Neural progenitor cell (in vitro differentiated cells): ENCODE measurements at regions not wholly inside any gene's neighbourhood (a gene's known extent, or its start where the extent isn't known, plus 50 kb on each side); places are given as distances from the start of the nearest gene placed in this dataset.

Experiments used
- DNase-seq: peaks from one replicate; pipeline ENCODE4 v3.0.0-alpha.2; 2016; ENCODE audit warnings: low spot score
- H2AFZ ChIP-seq: fragments of 200-600 bp; sonication (generic); replicated peaks from 2 replicates; pipeline ENCODE4 v1.6.1; 2016; ENCODE audit warnings: antibody characterized with exemption
- H3F3A ChIP-seq: fragments of 200-600 bp; sonication (generic); 2 replicates; pipeline ENCODE4 v1.6.1; 2016; ENCODE audit warnings: antibody characterized with exemption, low read depth
- H3K27ac ChIP-seq: fragments of 200-600 bp; sonication (generic); 2 replicates; pipeline ENCODE4 v1.5.1; 2016; ENCODE audit warnings: mild to moderate bottlenecking
- H3K27me3 ChIP-seq: fragments of 200-600 bp; sonication (generic); 2 replicates; pipeline ENCODE4 v1.6.1; 2016; ENCODE audit warnings: mild to moderate bottlenecking, moderate library complexity
- H3K36me3 ChIP-seq: fragments of 200-600 bp; sonication (generic); 2 replicates; pipeline ENCODE4 v1.5.1; 2016
- H3K4me1 ChIP-seq: fragments of 200-600 bp; sonication (generic); 2 replicates; pipeline ENCODE4 v1.6.1; 2016; ENCODE audit warnings: mixed run types
- H3K4me2 ChIP-seq: fragments of 200-600 bp; sonication (generic); 2 replicates; pipeline ENCODE4 v1.6.1; 2016
- H3K4me3 ChIP-seq: fragments of 200-600 bp; sonication (generic); 2 replicates; pipeline ENCODE4 v1.5.1; 2016
- H3K79me2 ChIP-seq: fragments of 200-600 bp; sonication (generic); 2 replicates; pipeline ENCODE4 v1.6.1; 2016; ENCODE audit warnings: low read depth
- H3K9ac ChIP-seq: fragments of 200-600 bp; sonication (generic); 2 replicates; pipeline ENCODE4 v1.6.1; 2016
- H3K9me3 ChIP-seq: fragments of 200-600 bp; sonication (generic); 2 replicates; pipeline ENCODE4 v1.5.1; 2016; ENCODE audit warnings: low read depth
- H4K20me1 ChIP-seq: fragments of 200-600 bp; sonication (generic); 2 replicates; pipeline ENCODE4 v1.6.1; 2016; ENCODE audit warnings: low read depth
- H3K27ac Mint-ChIP-seq: 3 replicates; pipeline ENCODE4 v1.8.0; 2021; ENCODE audit warnings: mixed read lengths
- H3K27me3 Mint-ChIP-seq: 2 replicates; pipeline ENCODE4 v1.8.0; 2022; ENCODE audit warnings: low read depth, mild to moderate bottlenecking, inconsistent platforms, moderate library complexity, mixed read lengths; ENCODE audit not compliant: insufficient read depth
- H3K36me3 Mint-ChIP-seq: 3 replicates; pipeline ENCODE4 v1.8.0; 2021; ENCODE audit warnings: mixed read lengths
- H3K4me1 Mint-ChIP-seq: 3 replicates; pipeline ENCODE4 v1.8.0; 2021; ENCODE audit warnings: mixed read lengths
- H3K4me3 Mint-ChIP-seq: 3 replicates; pipeline ENCODE4 v1.8.0; 2021; ENCODE audit warnings: mild to moderate bottlenecking, moderate library complexity, mixed read lengths
- H3K9me3 Mint-ChIP-seq: 3 replicates; pipeline ENCODE4 v1.8.0; 2020; ENCODE audit warnings: mixed read lengths
- CTCF ChIP-seq: fragments of 200-600 bp; sonication (generic); IDR thresholded peaks from 2 replicates; pipeline ENCODE4 v1.5.1; 2017; ENCODE audit warnings: antibody characterized with exemption, mild to moderate bottlenecking
- EZH2 ChIP-seq: fragments of 200-600 bp; sonication (generic); IDR thresholded peaks from 2 replicates; pipeline ENCODE4 v1.6.1; 2017; ENCODE audit warnings: antibody characterized with exemption, mild to moderate bottlenecking, moderate library complexity
- EZH2phosphoT487 ChIP-seq: fragments of 200-600 bp; sonication (generic); IDR thresholded peaks from 2 replicates; pipeline ENCODE4 v1.6.1; 2017; ENCODE audit warnings: antibody characterized with exemption

- no peak for TF ChIP-seq EZH2phosphoT487
- TF ChIP-seq EZH2 = no peak
- TF ChIP-seq CTCF = no peak
- Histone ChIP-seq H3K9me3 (no peaks in the 10 kb centered on the region), H3F3A (no peaks in the 10 kb centered on the region), H3K4me1 (no peaks in the 10 kb centered on the region), H2AFZ (no peak overlapping the region), H3K9ac (no peak overlapping the region), H4K20me1 (no peaks in the 10 kb centered on the region), H3K79me2 (no peaks in the 10 kb centered on the region), H3K4me2 (no peak overlapping the region), H3K4me3 (no peak overlapping the region), H3K27me3 (no peaks in the 10 kb centered on the region), H3K36me3 (no peaks in the 10 kb centered on the region), H3K27ac (no peak overlapping the region)
- H3K36me3 Mint-ChIP-seq = no peaks in the 10 kb centered on the region
- H3K27me3 Mint-ChIP-seq = peaks cover 9% of the 10 kb centered on the region
- DNase-seq = no peak
- no peaks in the 10 kb centered on the region for H3K4me1 Mint-ChIP-seq
- peaks cover 3% of the 10 kb centered on the region for H3K9me3 Mint-ChIP-seq
- no peak overlapping the region for H3K4me3 Mint-ChIP-seq
- H3K27ac Mint-ChIP-seq = no peak overlapping the region
Observed at GRCh38 chr7:114789871-114790311, 132.0 kb upstream of the MDFIC start.

DNA sequence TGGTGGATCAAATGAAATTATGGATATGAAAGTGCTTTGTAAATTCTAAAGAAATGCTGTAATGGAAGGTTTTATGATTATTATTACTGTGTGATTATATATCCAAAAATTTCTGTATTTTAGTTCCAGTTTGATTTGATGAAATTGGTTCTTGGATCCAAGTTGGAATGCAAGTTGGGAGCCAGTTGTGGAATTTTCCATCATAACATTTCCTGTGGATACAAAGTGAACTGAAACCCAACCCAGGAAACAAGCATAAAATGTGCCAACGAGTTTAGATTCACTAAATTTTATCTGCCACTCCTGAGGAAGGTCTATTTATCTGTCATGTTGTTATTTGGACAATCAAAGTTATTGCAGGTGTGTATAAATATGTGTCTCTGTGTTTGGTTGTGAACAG is 131.4 kb upstream of the MDFIC start:
- no peaks in the 10 kb centered on the region for H3K36me3 ChIP-seq
- H3K4me2 ChIP-seq = no peak overlapping the region
- no peak overlapping the region for H2AFZ ChIP-seq
- TF ChIP-seq CTCF = no peak
- TF ChIP-seq EZH2 = no peak
- TF ChIP-seq EZH2phosphoT487 = no peak
- H3K27ac Mint-ChIP-seq = no peak overlapping the region
- no peaks in the 10 kb centered on the region for H3K9me3 ChIP-seq
- peaks cover 3% of the 10 kb centered on the region for H3K9me3 Mint-ChIP-seq
- H3K36me3 Mint-ChIP-seq = no peaks in the 10 kb centered on the region
- no peak overlapping the region for H3K9ac ChIP-seq
- H3K4me3 ChIP-seq = no peak overlapping the region
- no peak overlapping the region for H3K4me3 Mint-ChIP-seq
- no peaks in the 10 kb centered on the region for H4K20me1 ChIP-seq
- H3F3A ChIP-seq = no peaks in the 10 kb centered on the region
- H3K27me3 Mint-ChIP-seq = peaks cover 9% of the 10 kb centered on the region
- H3K79me2 ChIP-seq = no peaks in the 10 kb centered on the region
- no peak for DNase-seq
- no peak overlapping the region for H3K27ac ChIP-seq
- H3K27me3 ChIP-seq = no peaks in the 10 kb centered on the region
- no peaks in the 10 kb centered on the region for H3K4me1 Mint-ChIP-seq
- H3K4me1 ChIP-seq = no peaks in the 10 kb centered on the region

DNA sequence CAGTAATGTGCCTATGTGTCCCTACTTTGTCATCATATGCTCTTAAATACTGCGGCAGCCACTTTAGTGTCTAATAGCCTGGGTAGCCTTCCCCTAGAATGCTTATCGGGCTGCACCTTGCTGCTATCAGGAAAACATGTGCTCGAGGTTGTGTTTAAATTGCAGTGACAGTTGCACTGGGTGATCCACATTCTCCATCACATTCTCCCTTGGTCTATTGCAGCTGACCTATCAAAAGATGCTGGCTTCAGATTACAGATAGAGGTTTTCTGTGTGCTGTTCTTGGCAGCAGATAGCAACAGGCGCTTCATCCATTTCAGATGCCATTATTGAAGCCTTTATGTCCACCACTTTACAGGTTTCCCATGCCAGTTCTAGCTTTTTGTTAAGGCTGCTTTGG is 130.1 kb upstream of the MDFIC start:
- Histone ChIP-seq H3K79me2 (no peaks in the 10 kb centered on the region), H3K36me3 (no peaks in the 10 kb centered on the region), H3F3A (no peaks in the 10 kb centered on the region), H3K27ac (no peak overlapping the region), H3K4me3 (no peak overlapping the region), H4K20me1 (no peaks in the 10 kb centered on the region), H3K9me3 (no peaks in the 10 kb centered on the region), H2AFZ (peak overlapping the region; percentile 9), H3K27me3 (no peaks in the 10 kb centered on the region), H3K4me1 (no peaks in the 10 kb centered on the region), H3K9ac (no peak overlapping the region), H3K4me2 (no peak overlapping the region)
- DNase-seq = no peak
- Mint-ChIP-seq H3K4me3 (no peak overlapping the region), H3K27ac (no peak overlapping the region), H3K9me3 (peaks cover 3% of the 10 kb centered on the region), H3K27me3 (peaks cover 7% of the 10 kb centered on the region), H3K36me3 (no peaks in the 10 kb centered on the region), H3K4me1 (no peaks in the 10 kb centered on the region)
- TF ChIP-seq EZH2 (no peak), EZH2phosphoT487 (no peak), CTCF (no peak)
